ENCODE measurements at regions not wholly inside any gene's neighbourhood (a gene's known extent, or its start where the extent isn't known, plus 50 kb on each side); places are given as distances from the start of the nearest gene placed in this dataset.

GRCh38 chr3:17894434-17895060 is 152.1 kb upstream of the TBC1D5 start:
- intact Hi-C loops (cut with DNase I), result loop anchor here (10.0 kb wide), 1 partner anchor 400 kb away; no protein-coding TSS in a partner anchor
- Histone ChIP-seq H3K36me3 (no peaks in the 10 kb centered on the region), H3K4me3 (no peak overlapping the region), H3K9ac (ENCODE audit: low read depth in 2 of 2, low read length in 2 of 2) (no peak overlapping the region), H3K4me1 (no peaks in the 10 kb centered on the region), H3K27me3 (no peaks in the 10 kb centered on the region), H3K27ac (no peak overlapping the region), H3K9me3 (no peaks in the 10 kb centered on the region)
- TF ChIP-seq, protein P1, sequence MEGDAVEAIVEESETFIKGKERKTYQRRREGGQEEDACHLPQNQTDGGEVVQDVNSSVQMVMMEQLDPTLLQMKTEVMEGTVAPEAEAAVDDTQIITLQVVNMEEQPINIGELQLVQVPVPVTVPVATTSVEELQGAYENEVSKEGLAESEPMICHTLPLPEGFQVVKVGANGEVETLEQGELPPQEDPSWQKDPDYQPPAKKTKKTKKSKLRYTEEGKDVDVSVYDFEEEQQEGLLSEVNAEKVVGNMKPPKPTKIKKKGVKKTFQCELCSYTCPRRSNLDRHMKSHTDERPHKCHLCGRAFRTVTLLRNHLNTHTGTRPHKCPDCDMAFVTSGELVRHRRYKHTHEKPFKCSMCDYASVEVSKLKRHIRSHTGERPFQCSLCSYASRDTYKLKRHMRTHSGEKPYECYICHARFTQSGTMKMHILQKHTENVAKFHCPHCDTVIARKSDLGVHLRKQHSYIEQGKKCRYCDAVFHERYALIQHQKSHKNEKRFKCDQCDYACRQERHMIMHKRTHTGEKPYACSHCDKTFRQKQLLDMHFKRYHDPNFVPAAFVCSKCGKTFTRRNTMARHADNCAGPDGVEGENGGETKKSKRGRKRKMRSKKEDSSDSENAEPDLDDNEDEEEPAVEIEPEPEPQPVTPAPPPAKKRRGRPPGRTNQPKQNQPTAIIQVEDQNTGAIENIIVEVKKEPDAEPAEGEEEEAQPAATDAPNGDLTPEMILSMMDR (IDR thresholded peaks at IDR 0.05), result peak; percentile 43
- DNase-seq, result peak; percentile 47

DNA sequence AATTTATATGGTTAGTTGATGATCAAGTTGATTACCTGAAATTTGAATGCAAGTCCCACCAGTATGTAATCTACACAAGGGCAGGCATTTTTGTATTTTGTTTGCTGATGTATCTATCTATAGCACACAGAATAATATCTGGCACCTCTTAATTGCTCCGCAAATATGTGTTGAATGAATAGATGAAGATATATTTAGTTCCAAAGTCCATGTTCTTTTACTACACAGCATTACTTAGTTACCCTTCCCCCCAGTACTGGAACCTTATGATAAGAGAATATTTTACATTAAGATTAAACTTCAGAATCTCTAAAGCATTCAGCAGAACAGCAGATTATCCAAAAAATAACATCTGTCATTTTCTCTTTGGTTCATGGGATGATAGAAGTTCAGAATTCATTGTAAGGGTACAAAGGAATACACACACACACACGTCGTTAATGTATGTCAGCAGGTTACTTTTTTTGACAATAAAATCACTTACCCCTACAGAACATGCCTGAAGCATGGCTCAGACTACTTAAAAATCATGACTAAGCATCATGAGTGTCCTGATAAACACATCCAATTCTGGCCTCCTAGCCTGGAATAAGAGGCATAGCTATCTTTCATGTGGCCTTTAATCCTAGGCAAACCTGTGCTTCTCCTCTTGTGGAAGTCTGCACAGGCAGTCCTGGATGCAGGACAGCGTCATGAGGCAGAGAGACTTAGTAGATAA is 148.9 kb upstream of the TBC1D5 start:
- H3K27ac ChIP-seq, result no peak overlapping the region
- DNase-seq, result no peak
- H3K36me3 ChIP-seq, result no peaks in the 10 kb centered on the region
- no peak overlapping the region for H3K4me3 ChIP-seq
- no peak overlapping the region for H3K9ac ChIP-seq (ENCODE audit: low read depth in 2 of 2, low read length in 2 of 2)
- H3K4me1 ChIP-seq, result no peaks in the 10 kb centered on the region
- intact Hi-C loops (cut with DNase I), result loop anchor here (10.0 kb wide), 1 partner anchor 404 kb away; no protein-coding TSS in a partner anchor
- no peaks in the 10 kb centered on the region for H3K9me3 ChIP-seq
- H3K27me3 ChIP-seq, result no peaks in the 10 kb centered on the region
- TF ChIP-seq, protein P1 (IDR thresholded peaks at IDR 0.05), result no peak

DNA sequence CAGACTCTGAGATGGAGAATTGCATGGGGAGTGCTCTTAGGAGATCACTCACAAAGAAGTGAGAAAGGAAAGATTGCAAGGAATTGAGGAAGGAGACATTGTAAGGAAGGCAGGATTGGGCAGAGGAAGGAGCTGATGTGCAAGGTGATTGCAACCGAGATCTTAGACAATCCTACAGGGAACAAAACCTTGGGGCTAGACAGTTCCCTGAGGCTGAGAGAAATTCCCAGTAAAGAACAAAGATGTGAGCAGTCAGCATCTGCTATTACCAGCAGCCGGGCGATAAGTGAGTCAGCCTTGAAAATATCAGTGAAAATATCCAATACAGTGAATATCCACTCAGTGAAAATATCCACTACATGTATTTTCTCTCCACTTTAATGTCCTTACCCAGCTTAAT is 143.6 kb upstream of the TBC1D5 start:
- intact Hi-C loops (cut with DNase I), result no loop called here
- H3K27me3 ChIP-seq, result no peaks in the 10 kb centered on the region
- no peak overlapping the region for H3K27ac ChIP-seq
- H3K4me3 ChIP-seq, result no peak overlapping the region
- H3K9ac ChIP-seq (ENCODE audit: low read depth in 2 of 2, low read length in 2 of 2), result no peak overlapping the region
- no peak for DNase-seq
- no peaks in the 10 kb centered on the region for H3K36me3 ChIP-seq
- TF ChIP-seq, protein P1 (IDR thresholded peaks at IDR 0.05), result no peak
- no peaks in the 10 kb centered on the region for H3K4me1 ChIP-seq
- no peaks in the 10 kb centered on the region for H3K9me3 ChIP-seq

DNA sequence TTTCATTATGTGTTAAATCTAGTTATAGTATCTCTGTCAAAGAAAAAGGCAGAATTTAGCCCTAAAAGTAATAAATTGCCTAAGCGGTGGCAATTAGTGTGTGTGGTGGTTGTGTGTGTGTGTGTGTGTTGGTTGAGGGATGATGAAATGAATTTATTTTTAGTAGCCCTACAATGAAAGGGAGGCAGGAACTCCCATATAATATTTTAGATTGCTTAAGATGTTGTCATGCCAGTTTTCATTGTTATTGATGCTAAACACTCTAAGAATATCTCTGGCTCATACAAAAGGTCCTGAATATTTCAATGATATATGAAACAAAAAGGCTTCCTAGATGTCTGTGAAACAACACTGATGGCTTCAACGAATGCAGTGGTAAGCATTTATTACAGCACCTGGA is 140.6 kb upstream of the TBC1D5 start:
- no peak for DNase-seq
- TF ChIP-seq, protein P1 (IDR thresholded peaks at IDR 0.05), result no peak
- Histone ChIP-seq H3K27me3 (no peaks in the 10 kb centered on the region), H3K9ac (ENCODE audit: low read depth in 2 of 2, low read length in 2 of 2) (no peak overlapping the region), H3K4me3 (no peak overlapping the region), H3K4me1 (no peaks in the 10 kb centered on the region), H3K27ac (no peak overlapping the region), H3K36me3 (no peaks in the 10 kb centered on the region), H3K9me3 (no peaks in the 10 kb centered on the region)
- intact Hi-C loops (cut with DNase I), result no loop called here

GRCh38 chr3:17877299-17877698 is 134.9 kb upstream of the TBC1D5 start:
- Histone ChIP-seq H3K4me3 (no peak overlapping the region), H3K9ac (ENCODE audit: low read depth in 2 of 2, low read length in 2 of 2) (no peak overlapping the region), H3K27ac (no peak overlapping the region), H3K4me1 (no peaks in the 10 kb centered on the region), H3K9me3 (no peaks in the 10 kb centered on the region), H3K36me3 (no peaks in the 10 kb centered on the region), H3K27me3 (no peaks in the 10 kb centered on the region)
- intact Hi-C loops (cut with DNase I), result no loop called here
- TF ChIP-seq, protein P1 (IDR thresholded peaks at IDR 0.05), result no peak
- no peak for DNase-seq
